ENCODE measurements at regions not wholly inside any gene's neighbourhood (a gene's known extent, or its start where the extent isn't known, plus 50 kb on each side); places are given as distances from the start of the nearest gene placed in this dataset.

GRCh38 chr10:130801276-130801675 is 510.2 kb downstream of the TCERG1L start:
- no peak for DNase-seq (ENCODE audit: low spot score)

GRCh38 chr10:130801784-130802183 is 509.7 kb downstream of the TCERG1L start:
- DNase-seq (ENCODE audit: low spot score), result no peak

GRCh38 chr10:130802301-130802700 is 509.2 kb downstream of the TCERG1L start:
- no peak for DNase-seq (ENCODE audit: low spot score)

- DNase-seq (ENCODE audit: low spot score), result no peak
These were observed 507.2 kb downstream of the TCERG1L start for GRCh38 chr10:130804281-130804680.

GRCh38 chr10:130804778-130805634 is 506.5 kb downstream of the TCERG1L start:
- no peak for DNase-seq (ENCODE audit: low spot score)

- DNase-seq (ENCODE audit: low spot score), result no peak
These were observed 505.9 kb downstream of the TCERG1L start for GRCh38 chr10:130805635-130806030.

- no peak for DNase-seq (ENCODE audit: low spot score)
These were observed 505.1 kb downstream of the TCERG1L start for GRCh38 chr10:130806426-130806825.

GRCh38 chr10:130807096-130807495 is 504.4 kb downstream of the TCERG1L start:
- DNase-seq (ENCODE audit: low spot score), result no peak

- DNase-seq (ENCODE audit: low spot score), result no peak
These were observed 503.8 kb downstream of the TCERG1L start for GRCh38 chr10:130807721-130808120.

GRCh38 chr10:130808243-130808642 is 503.3 kb downstream of the TCERG1L start:
- no peak for DNase-seq (ENCODE audit: low spot score)

- DNase-seq (ENCODE audit: low spot score), result no peak
These were observed 502.8 kb downstream of the TCERG1L start for GRCh38 chr10:130808686-130809085.

- no peak for DNase-seq (ENCODE audit: low spot score)
These were observed 502.3 kb downstream of the TCERG1L start for GRCh38 chr10:130809181-130809580.

GRCh38 chr10:130809761-130810515 is 501.6 kb downstream of the TCERG1L start:
- DNase-seq (ENCODE audit: low spot score), result no peak

- DNase-seq (ENCODE audit: low spot score), result no peak
These were observed 500.7 kb downstream of the TCERG1L start for GRCh38 chr10:130810856-130811255.

GRCh38 chr10:130812381-130813148 is 499.0 kb downstream of the TCERG1L start:
- DNase-seq (ENCODE audit: low spot score), result no peak

GRCh38 chr10:130814610-130815009 is 496.9 kb downstream of the TCERG1L start:
- no peak for DNase-seq (ENCODE audit: low spot score)

- no peak for DNase-seq (ENCODE audit: low spot score)
These were observed 495.2 kb downstream of the TCERG1L start for GRCh38 chr10:130816116-130816901.

GRCh38 chr10:130817046-130817624 is 494.4 kb downstream of the TCERG1L start:
- no peak for DNase-seq (ENCODE audit: low spot score)

GRCh38 chr10:130817674-130818073 is 493.8 kb downstream of the TCERG1L start:
- no peak for DNase-seq (ENCODE audit: low spot score)

- DNase-seq (ENCODE audit: low spot score), result no peak
These were observed 490.5 kb downstream of the TCERG1L start for GRCh38 chr10:130820880-130821482.
